ENCODE measurements at regions not wholly inside any gene's neighbourhood (a gene's known extent, or its start where the extent isn't known, plus 50 kb on each side); places are given as distances from the start of the nearest gene placed in this dataset.

- Histone ChIP-seq H3K9me3 (ENCODE audit: insufficient read depth in 2 of 2, low read depth in 1 of 2, low read length in 1 of 2) (no peaks in the 10 kb centered on the region), H3K36me3 (ENCODE audit: control insufficient read depth in 2 of 4, insufficient read depth in 4 of 4, low read length in 3 of 4) (no peaks in the 10 kb centered on the region), H3K23me2 (ENCODE audit: low read depth, low read length) (no peaks in the 10 kb centered on the region), H2BK12ac (ENCODE audit: low read depth, low read length) (no peak overlapping the region), H2BK15ac (ENCODE audit: low read length) (no peak overlapping the region), H3K4ac (replicated peaks; ENCODE audit: insufficient read length, low read depth, low read length) (no peak overlapping the region), H3K23ac (ENCODE audit: insufficient read length) (no peak overlapping the region), H3K79me1 (ENCODE audit: low read depth, low read length) (no peaks in the 10 kb centered on the region), H4K8ac (ENCODE audit: extremely low read depth, insufficient read depth, low read length) (no peak overlapping the region), H4K5ac (ENCODE audit: insufficient read length, low read depth, low read length) (no peak overlapping the region), H3K79me2 (ENCODE audit: control insufficient read depth in 1 of 2, insufficient read depth in 2 of 2, low read length in 2 of 2) (no peaks in the 10 kb centered on the region), H4K20me1 (replicated peaks in 1 of 2; ENCODE audit: control insufficient read depth in 1 of 2, insufficient read depth in 2 of 2, low read length in 2 of 2) (no peaks in the 10 kb centered on the region), H3K27me3 (replicated peaks in 1 of 4; ENCODE audit: control insufficient read depth in 3 of 4, extremely low read depth in 1 of 4, insufficient read depth in 3 of 4, low read length in 3 of 4) (no peaks in the 10 kb centered on the region), H2BK120ac (replicated peaks; ENCODE audit: low read depth, low read length) (no peak overlapping the region), H2BK5ac (ENCODE audit: low read depth, low read length) (no peak overlapping the region), H2AK5ac (ENCODE audit: low read depth, low read length) (no peak overlapping the region), H3K4me3 (ENCODE audit: extremely low read depth in 1 of 4, insufficient read depth in 2 of 4, low read depth in 3 of 4, low read length in 4 of 4) (no peak overlapping the region), H3K14ac (ENCODE audit: insufficient read length) (no peak overlapping the region), H3K56ac (replicated peaks; ENCODE audit: insufficient read length, low read depth, low read length) (no peak overlapping the region), H3K27ac (ENCODE audit: low read depth, low read length) (no peak overlapping the region), H3K9ac (replicated peaks in 1 of 4; ENCODE audit: extremely low read depth in 1 of 4, low read depth in 3 of 4, low read length in 3 of 4) (no peak overlapping the region), H2AFZ (ENCODE audit: low read length) (no peak overlapping the region), H4K91ac (replicated peaks; ENCODE audit: insufficient read length, low read length) (no peak overlapping the region), H3K18ac (ENCODE audit: extremely low read depth, low read length) (no peak overlapping the region), H2BK20ac (ENCODE audit: low read length) (no peak overlapping the region), H3K4me2 (ENCODE audit: insufficient read depth in 1 of 2, low read depth in 2 of 2, low read length in 2 of 2) (no peak overlapping the region), H3K4me1 (replicated peaks in 1 of 4; ENCODE audit: control insufficient read depth in 3 of 4, insufficient read depth in 4 of 4, low read length in 3 of 4) (no peaks in the 10 kb centered on the region)
- TF ChIP-seq CEBPB (IDR thresholded peaks at IDR 0.05; ENCODE audit: low read depth, low read length) (no peak), YY1 (IDR thresholded peaks at IDR 0.05; ENCODE audit: low read depth, low read length) (no peak)
- ChIA-PET POLR2A (ENCODE audit: partially characterized antibody) (interaction anchor here (1.7 kb wide), 1 partner anchor 271 kb away, joined by 7 read pairs; no protein-coding TSS in a partner anchor), CTCF (ENCODE audit: partially characterized antibody) (interaction anchor here (0.6 to 4.1 kb wide), 11 partner anchors 11 to 809 kb away, joined by 3 to 31 read pairs (median 5); no protein-coding TSS in a partner anchor)
- 85% methylated on average over 2 of the region's 2 CpGs; no CpG with 5 or more reads in 1 of the 2 experiments for WGBS, 2 experiments (ENCODE audit: extremely low coverage in 1 of 2, insufficient coverage in 1 of 2, insufficient read length in 1 of 2, insufficient replicate concordance in 2 of 2, low coverage in 1 of 2, low lambda C conversion rate in 2 of 2, missing lambda C conversion rate in 1 of 2)
- FAIRE-seq = no peak
- DNase-seq (ENCODE audit: low read depth in 1 of 2, low spot score in 2 of 2) = no peak
Observed at GRCh38 chr13:44165221-44165888, 208.3 kb upstream of the SERP2 start.
